ENCODE measurements at regions not wholly inside any gene's neighbourhood (a gene's known extent, or its start where the extent isn't known, plus 50 kb on each side); places are given as distances from the start of the nearest gene placed in this dataset.

DNA sequence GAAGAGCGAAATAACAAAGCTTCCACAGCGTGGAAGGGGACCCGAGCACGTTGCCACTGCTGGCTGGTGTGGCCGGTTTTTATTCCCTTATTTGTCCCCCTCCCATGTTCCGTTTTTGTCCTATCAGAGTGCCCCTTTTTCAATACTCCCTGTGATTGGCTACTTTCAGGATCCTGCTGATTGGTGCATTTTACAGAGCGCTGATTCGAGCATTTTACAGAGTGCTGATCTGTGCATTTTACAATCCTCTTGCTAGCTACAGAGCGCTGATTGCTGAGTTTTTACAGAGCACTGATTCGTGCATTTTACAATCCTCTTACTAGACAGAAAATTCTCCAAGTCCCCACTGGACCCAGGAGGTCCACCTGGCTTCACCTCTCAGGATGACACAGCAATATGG, 250.9 kb upstream of the EPHA5 start:
- no peaks in the 10 kb centered on the region for H3F3A ChIP-seq (ENCODE audit: control insufficient read depth, insufficient read depth)
- no peaks in the 10 kb centered on the region for H4K20me1 ChIP-seq (ENCODE audit: control insufficient read depth, insufficient read depth, low read depth, low read length)
- H3K4me3 ChIP-seq (ENCODE audit: low read length): no peak overlapping the region
- no peak overlapping the region for H3K27ac ChIP-seq (ENCODE audit: low read depth, low read length)
- H3K4me1 ChIP-seq (ENCODE audit: control insufficient read depth, low read length): no peaks in the 10 kb centered on the region
- H3K36me3 ChIP-seq (ENCODE audit: control insufficient read depth, low read length): no peaks in the 10 kb centered on the region
- H3K4me2 ChIP-seq (ENCODE audit: low read length): no peak overlapping the region
- no peak for TF ChIP-seq EZH2phosphoT487 (IDR thresholded peaks at IDR 0.05; ENCODE audit: borderline replicate concordance, low read length)
- TF ChIP-seq, protein P1, sequence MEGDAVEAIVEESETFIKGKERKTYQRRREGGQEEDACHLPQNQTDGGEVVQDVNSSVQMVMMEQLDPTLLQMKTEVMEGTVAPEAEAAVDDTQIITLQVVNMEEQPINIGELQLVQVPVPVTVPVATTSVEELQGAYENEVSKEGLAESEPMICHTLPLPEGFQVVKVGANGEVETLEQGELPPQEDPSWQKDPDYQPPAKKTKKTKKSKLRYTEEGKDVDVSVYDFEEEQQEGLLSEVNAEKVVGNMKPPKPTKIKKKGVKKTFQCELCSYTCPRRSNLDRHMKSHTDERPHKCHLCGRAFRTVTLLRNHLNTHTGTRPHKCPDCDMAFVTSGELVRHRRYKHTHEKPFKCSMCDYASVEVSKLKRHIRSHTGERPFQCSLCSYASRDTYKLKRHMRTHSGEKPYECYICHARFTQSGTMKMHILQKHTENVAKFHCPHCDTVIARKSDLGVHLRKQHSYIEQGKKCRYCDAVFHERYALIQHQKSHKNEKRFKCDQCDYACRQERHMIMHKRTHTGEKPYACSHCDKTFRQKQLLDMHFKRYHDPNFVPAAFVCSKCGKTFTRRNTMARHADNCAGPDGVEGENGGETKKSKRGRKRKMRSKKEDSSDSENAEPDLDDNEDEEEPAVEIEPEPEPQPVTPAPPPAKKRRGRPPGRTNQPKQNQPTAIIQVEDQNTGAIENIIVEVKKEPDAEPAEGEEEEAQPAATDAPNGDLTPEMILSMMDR (IDR thresholded peaks at IDR 0.05; ENCODE audit: low read depth, low read length, poor library complexity, severe bottlenecking): no peak
- no peaks in the 10 kb centered on the region for H3K9me2 ChIP-seq (replicated peaks; ENCODE audit: control insufficient read depth, low read length)
- H3K9me3 ChIP-seq (ENCODE audit: control insufficient read depth, insufficient read depth, low read length): no peaks in the 10 kb centered on the region
- no peaks in the 10 kb centered on the region for H3K79me2 ChIP-seq (ENCODE audit: control insufficient read depth, low read length)
- H3K27me3 ChIP-seq (ENCODE audit: control insufficient read depth, low read length): no peaks in the 10 kb centered on the region

DNA sequence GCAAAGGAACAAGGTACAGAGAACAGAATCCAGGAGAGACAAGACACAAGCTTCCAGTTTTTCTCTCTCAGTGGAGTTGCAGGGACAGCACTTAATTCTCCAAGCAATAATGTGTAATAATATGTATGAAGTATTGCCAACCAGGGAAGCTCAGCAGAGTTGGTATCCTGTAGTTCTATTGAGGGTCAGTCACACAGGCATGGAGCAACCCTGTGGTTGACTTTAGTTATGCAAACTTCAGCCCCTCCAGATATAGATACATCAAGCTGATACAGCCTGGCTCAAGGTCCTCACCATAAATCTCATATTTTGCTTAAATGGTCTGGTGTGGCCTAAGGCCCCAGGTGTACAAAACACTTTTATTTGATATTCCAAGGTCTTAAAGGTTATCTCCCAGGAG, 248.6 kb upstream of the EPHA5 start:
- no peak for TF ChIP-seq EZH2phosphoT487 (IDR thresholded peaks at IDR 0.05; ENCODE audit: borderline replicate concordance, low read length)
- TF ChIP-seq, protein P1 (IDR thresholded peaks at IDR 0.05; ENCODE audit: low read depth, low read length, poor library complexity, severe bottlenecking): no peak
- H3K27me3 ChIP-seq (ENCODE audit: control insufficient read depth, low read length): no peaks in the 10 kb centered on the region
- H3K4me2 ChIP-seq (ENCODE audit: low read length): no peak overlapping the region
- H3K4me3 ChIP-seq (ENCODE audit: low read length): no peak overlapping the region
- H3K4me1 ChIP-seq (ENCODE audit: control insufficient read depth, low read length): no peaks in the 10 kb centered on the region
- no peaks in the 10 kb centered on the region for H4K20me1 ChIP-seq (ENCODE audit: control insufficient read depth, insufficient read depth, low read depth, low read length)
- no peaks in the 10 kb centered on the region for H3K9me2 ChIP-seq (replicated peaks; ENCODE audit: control insufficient read depth, low read length)
- H3K79me2 ChIP-seq (ENCODE audit: control insufficient read depth, low read length): no peaks in the 10 kb centered on the region
- H3K9me3 ChIP-seq (ENCODE audit: control insufficient read depth, insufficient read depth, low read length): no peaks in the 10 kb centered on the region
- H3K27ac ChIP-seq (ENCODE audit: low read depth, low read length): no peak overlapping the region
- no peaks in the 10 kb centered on the region for H3K36me3 ChIP-seq (ENCODE audit: control insufficient read depth, low read length)
- no peaks in the 10 kb centered on the region for H3F3A ChIP-seq (ENCODE audit: control insufficient read depth, insufficient read depth)

DNA sequence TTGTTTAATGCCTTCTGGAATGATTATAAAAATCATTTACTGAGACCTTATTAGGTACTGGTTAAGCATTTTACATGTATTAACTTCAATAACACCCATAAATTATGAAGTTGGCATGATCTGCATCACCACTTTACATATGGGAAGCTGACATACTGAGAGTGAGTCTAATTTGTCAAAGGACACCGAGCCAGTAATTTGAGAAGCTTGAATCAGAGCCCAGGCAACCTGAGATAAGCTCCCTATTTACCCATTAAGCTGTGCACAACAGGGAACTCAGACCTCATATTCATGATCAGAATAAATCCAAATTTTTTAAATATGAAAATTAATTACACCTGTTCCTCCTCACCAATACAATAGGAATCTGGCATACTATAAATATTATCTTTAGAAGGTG, 247.9 kb upstream of the EPHA5 start:
- H3K36me3 ChIP-seq (ENCODE audit: control insufficient read depth, low read length): no peaks in the 10 kb centered on the region
- no peaks in the 10 kb centered on the region for H4K20me1 ChIP-seq (ENCODE audit: control insufficient read depth, insufficient read depth, low read depth, low read length)
- H3K27me3 ChIP-seq (ENCODE audit: control insufficient read depth, low read length): no peaks in the 10 kb centered on the region
- H3K27ac ChIP-seq (ENCODE audit: low read depth, low read length): no peak overlapping the region
- H3K4me2 ChIP-seq (ENCODE audit: low read length): no peak overlapping the region
- H3K79me2 ChIP-seq (ENCODE audit: control insufficient read depth, low read length): no peaks in the 10 kb centered on the region
- TF ChIP-seq EZH2phosphoT487 (IDR thresholded peaks at IDR 0.05; ENCODE audit: borderline replicate concordance, low read length): no peak
- TF ChIP-seq, protein P1 (IDR thresholded peaks at IDR 0.05; ENCODE audit: low read depth, low read length, poor library complexity, severe bottlenecking): no peak
- no peaks in the 10 kb centered on the region for H3K4me1 ChIP-seq (ENCODE audit: control insufficient read depth, low read length)
- H3F3A ChIP-seq (ENCODE audit: control insufficient read depth, insufficient read depth): no peaks in the 10 kb centered on the region
- no peak overlapping the region for H3K4me3 ChIP-seq (ENCODE audit: low read length)
- no peaks in the 10 kb centered on the region for H3K9me2 ChIP-seq (replicated peaks; ENCODE audit: control insufficient read depth, low read length)
- H3K9me3 ChIP-seq (ENCODE audit: control insufficient read depth, insufficient read depth, low read length): no peaks in the 10 kb centered on the region

DNA sequence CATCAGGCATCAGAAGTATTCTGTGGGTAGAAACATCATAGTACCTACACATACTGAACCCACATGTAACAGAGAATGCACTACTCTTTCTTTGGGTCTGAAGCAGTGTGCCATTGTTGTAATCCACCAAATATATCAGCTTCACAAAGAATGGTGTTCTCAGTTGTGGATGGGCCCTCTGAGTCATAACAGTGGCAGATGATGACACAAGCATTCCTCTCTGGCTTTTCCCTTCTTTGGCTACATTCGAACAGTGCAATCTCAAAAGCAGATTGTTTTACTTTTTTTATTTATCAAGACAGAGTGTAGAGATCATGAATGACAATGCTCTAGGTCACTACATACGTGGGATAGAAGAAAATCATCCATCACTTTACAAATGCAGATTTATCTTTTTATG, 247.2 kb upstream of the EPHA5 start:
- no peak for TF ChIP-seq EZH2phosphoT487 (IDR thresholded peaks at IDR 0.05; ENCODE audit: borderline replicate concordance, low read length)
- TF ChIP-seq, protein P1 (IDR thresholded peaks at IDR 0.05; ENCODE audit: low read depth, low read length, poor library complexity, severe bottlenecking): no peak
- no peaks in the 10 kb centered on the region for H3K79me2 ChIP-seq (ENCODE audit: control insufficient read depth, low read length)
- H3K4me2 ChIP-seq (ENCODE audit: low read length): no peak overlapping the region
- H3K36me3 ChIP-seq (ENCODE audit: control insufficient read depth, low read length): no peaks in the 10 kb centered on the region
- H3K4me3 ChIP-seq (ENCODE audit: low read length): no peak overlapping the region
- no peaks in the 10 kb centered on the region for H3K9me3 ChIP-seq (ENCODE audit: control insufficient read depth, insufficient read depth, low read length)
- H3K27ac ChIP-seq (ENCODE audit: low read depth, low read length): no peak overlapping the region
- H3F3A ChIP-seq (ENCODE audit: control insufficient read depth, insufficient read depth): no peaks in the 10 kb centered on the region
- no peaks in the 10 kb centered on the region for H4K20me1 ChIP-seq (ENCODE audit: control insufficient read depth, insufficient read depth, low read depth, low read length)
- H3K4me1 ChIP-seq (ENCODE audit: control insufficient read depth, low read length): no peaks in the 10 kb centered on the region
- no peaks in the 10 kb centered on the region for H3K9me2 ChIP-seq (replicated peaks; ENCODE audit: control insufficient read depth, low read length)
- H3K27me3 ChIP-seq (ENCODE audit: control insufficient read depth, low read length): no peaks in the 10 kb centered on the region
